SK-N-SH (cell line): ENCODE measurements at regions not wholly inside any gene's neighbourhood (a gene's known extent, or its start where the extent isn't known, plus 50 kb on each side); places are given as distances from the start of the nearest gene placed in this dataset.

ENCODE experiments used
- CTCF ChIA-PET: fragments of 300-600, 350-600 bp; formaldehyde crosslinking; extraction: SDS; loops from one replicate; lab custom pipeline; 2021; lab: Yijun Ruan, JAX
- POLR2A ChIA-PET: fragments of 350-600 bp; sonication (Branson Sonifier 250); formaldehyde crosslinking; extraction: SDS; loops from one replicate; lab custom pipeline; 2020; ENCODE audit warnings: antibody characterized with exemption, inconsistent platforms; lab: Yijun Ruan, JAX
- DNase-seq: peaks from one replicate; pipeline ENCODE4 v3.0.0; 2012
- H2AFZ ChIP-seq: fragments of 200-600 bp; sonication (generic); 2 replicates; pipeline ENCODE4 v1.8.1; 2016; ENCODE audit warnings: antibody characterized with exemption, mild to moderate bottlenecking, low read depth
- H3F3A ChIP-seq: fragments of 200-600 bp; sonication (generic); replicated peaks from 2 replicates; pipeline ENCODE3; 2016; ENCODE audit warnings: antibody characterized with exemption, mild to moderate bottlenecking; ENCODE audit not compliant: insufficient read depth
- H3K27ac ChIP-seq, 2 experiments: fragments of 200-500 bp in 1 of 2; fragments of 200-600 bp in 1 of 2; sonication (Bioruptor generic) in 1 of 2; sonication (generic), shearing (Covaris generic) in 1 of 2; 2 replicates each; pipeline versions ENCODE4 v1.5.1 to v1.6.1; 2014 to 2016; ENCODE audit warnings: low read depth in 2 of 2, inconsistent platforms in 1 of 2, low read length in 1 of 2, mild to moderate bottlenecking in 1 of 2, mixed read lengths in 1 of 2
- H3K27me3 ChIP-seq: fragments of 200-600 bp; sonication (generic), shearing (Covaris generic); 2 replicates; pipeline ENCODE4 v1.6.1; 2016; ENCODE audit warnings: mixed run types; ENCODE audit not compliant: insufficient read depth
- H3K36me3 ChIP-seq, 2 experiments: fragments of 200-500 bp in 1 of 2; fragments of 200-600 bp in 1 of 2; sonication (Bioruptor generic) in 1 of 2; sonication (generic) in 1 of 2; replicated peaks in 1 of 2; 2 replicates each; pipeline versions ENCODE3 to v1.5.1; 2014 to 2016; ENCODE audit warnings: low read length in 1 of 2, mild to moderate bottlenecking in 1 of 2; ENCODE audit not compliant: insufficient read depth in 2 of 2, control insufficient read depth in 1 of 2
- H3K4me1 ChIP-seq, 2 experiments: fragments of 200-500 bp in 1 of 2; fragments of 200-600 bp in 1 of 2; sonication (Bioruptor generic) in 1 of 2; sonication (generic), shearing (Covaris generic) in 1 of 2; 2 replicates each; pipeline versions ENCODE4 v1.5.1 to v1.6.1; 2014 to 2016; ENCODE audit warnings: low read depth in 1 of 2, low read length in 1 of 2, mixed run types in 1 of 2; ENCODE audit not compliant: insufficient read depth in 2 of 2, control insufficient read depth in 1 of 2
- H3K4me2 ChIP-seq: fragments of 200-600 bp; sonication (generic), shearing (Covaris generic); 2 replicates; pipeline ENCODE4 v1.6.1; 2017; ENCODE audit warnings: mixed run types
- H3K4me3 ChIP-seq, 2 experiments: fragments of 200-500 bp in 1 of 2; fragments of 200-600 bp in 1 of 2; sonication (Bioruptor generic) in 1 of 2; sonication (generic), shearing (Covaris generic) in 1 of 2; 2 replicates each; pipeline versions ENCODE4 v1.5.1 to v1.8.1; 2014 to 2016; ENCODE audit warnings: low read depth in 2 of 2, inconsistent platforms in 1 of 2, low read length in 1 of 2, mild to moderate bottlenecking in 1 of 2, mixed read lengths in 1 of 2, moderate library complexity in 1 of 2
- H3K79me2 ChIP-seq: fragments of 200-600 bp; sonication (generic); 2 replicates; pipeline ENCODE4 v1.8.1; 2017; ENCODE audit warnings: mild to moderate bottlenecking; ENCODE audit not compliant: insufficient read depth
- H3K9ac ChIP-seq: fragments of 200-600 bp; sonication (generic); 2 replicates; pipeline ENCODE4 v1.6.1; 2017; ENCODE audit warnings: mixed run types
- H3K9me2 ChIP-seq: fragments of 200-600 bp; sonication (generic); 2 replicates; pipeline ENCODE4 v1.6.1; 2017; ENCODE audit warnings: mixed run types
- H3K9me3 ChIP-seq: fragments of 200-600 bp; sonication (generic); 2 replicates; pipeline ENCODE4 v1.6.1; 2017; ENCODE audit warnings: mixed run types, mild to moderate bottlenecking, moderate library complexity
- H4K20me1 ChIP-seq: fragments of 200-600 bp; sonication (generic); 2 replicates; pipeline ENCODE4 v1.6.1; 2017; ENCODE audit warnings: mild to moderate bottlenecking, mixed run types; ENCODE audit not compliant: insufficient read depth
- ELF1 ChIP-seq: IDR thresholded peaks from 2 replicates; pipeline ENCODE4 v1.4.0; 2012
- EP300 ChIP-seq, 2 experiments: IDR thresholded peaks; 2 replicates each; pipeline versions ENCODE4 v1.4.0 to v1.6.1; 2012; ENCODE audit warnings: borderline replicate concordance in 1 of 2, low read depth in 1 of 2, low read length in 1 of 2
- EZH2phosphoT487 ChIP-seq: fragments of 200-600 bp; sonication (generic); IDR thresholded peaks from 2 replicates; pipeline ENCODE4 v1.6.1; 2017; ENCODE audit warnings: low read depth, mixed run types, mild to moderate bottlenecking, antibody characterized with exemption, moderate library complexity, borderline replicate concordance
- GATA2 ChIP-seq: sonication (generic); formaldehyde crosslinking; IDR thresholded peaks from 2 replicates; pipeline ENCODE4 v1.5.0; 2020; ENCODE audit warnings: mild to moderate bottlenecking, missing genetic modification reagents
- MXI1 ChIP-seq: IDR thresholded peaks from 2 replicates; pipeline ENCODE4 v1.6.1; 2012; ENCODE audit warnings: mild to moderate bottlenecking, low read depth, low read length, improper control_type of control experiment
- NFIC ChIP-seq: IDR thresholded peaks from 2 replicates; pipeline ENCODE4 v1.4.0; 2012; ENCODE audit warnings: borderline replicate concordance
- NRF1 ChIP-seq: IDR thresholded peaks from 2 replicates; pipeline ENCODE4 v1.6.1; 2012; ENCODE audit warnings: low read depth, mild to moderate bottlenecking, low read length
- POLR2AphosphoS5 ChIP-seq: IDR thresholded peaks from 2 replicates; pipeline ENCODE4 v1.6.1; 2012; ENCODE audit warnings: low read depth, low read length
- RAD21 ChIP-seq: IDR thresholded peaks from 2 replicates; pipeline ENCODE4 v1.6.1; 2012; ENCODE audit warnings: mild to moderate bottlenecking, low read length
- RFX5 ChIP-seq: IDR thresholded peaks from 2 replicates; pipeline ENCODE4 v1.6.1; 2012; ENCODE audit warnings: mild to moderate bottlenecking, improper control_type of control experiment, low read length
- RXRA ChIP-seq: IDR thresholded peaks from 2 replicates; pipeline ENCODE4 v1.4.0; 2012; ENCODE audit warnings: low read depth, mild to moderate bottlenecking, borderline replicate concordance
- TAF1 ChIP-seq: IDR thresholded peaks from 2 replicates; pipeline ENCODE4 v1.6.1; 2012; ENCODE audit warnings: low read depth, mild to moderate bottlenecking, low read length, moderate library complexity, borderline replicate concordance
- TEAD4 ChIP-seq: IDR thresholded peaks from 2 replicates; pipeline ENCODE4 v1.4.0; 2012; ENCODE audit warnings: mild to moderate bottlenecking, borderline replicate concordance; ENCODE audit not compliant: insufficient read depth
- WGBS: methylation state at CpG from one replicate; pipeline ENCODE4 v1.1.6; 2017; ENCODE audit warnings: low lambda C conversion rate; 5-methylcytosine and 5-hydroxymethylcytosine counted together
- TF ChIP-seq, protein P1 (sequence below): fragments of 150-350 bp; IDR thresholded peaks from 2 replicates; pipeline ENCODE4 v1.6.1; 2017; ENCODE audit warnings: antibody characterized with exemption, low read length, low read depth, borderline replicate concordance

DNA sequence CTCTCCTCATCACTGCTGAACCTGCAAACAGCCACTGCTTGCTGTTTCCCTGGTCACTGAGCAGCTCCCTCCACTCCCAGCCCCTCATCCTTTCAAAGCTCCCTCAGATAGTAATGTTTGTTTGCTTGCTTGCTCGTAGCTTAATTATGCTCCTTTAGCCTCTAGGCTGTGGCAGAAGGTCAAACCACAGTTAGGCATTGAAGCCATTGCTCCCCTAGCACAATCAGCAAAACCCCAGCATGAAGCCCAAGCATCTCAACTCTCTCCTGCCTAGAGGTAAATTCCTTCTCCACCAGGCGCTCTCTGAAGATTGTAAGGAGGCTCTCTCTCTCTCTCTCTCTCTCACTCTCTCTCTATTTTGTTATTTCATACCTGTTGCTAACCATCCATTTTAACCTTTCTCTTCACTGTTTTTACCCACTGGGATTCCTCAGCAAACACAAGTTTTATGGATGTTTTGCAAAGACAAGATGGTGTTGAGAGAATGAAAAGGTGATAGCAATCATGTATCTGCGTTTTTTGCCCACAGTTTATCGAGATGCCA is 135.9 kb upstream of the HNRNPA3 start:
- no peak overlapping the region for H3K9ac ChIP-seq
- no peaks in the 10 kb centered on the region for H3K9me2 ChIP-seq
- no peak overlapping the region for H3K4me3 ChIP-seq
- no peaks in the 10 kb centered on the region for H3K79me2 ChIP-seq
- no peaks in the 10 kb centered on the region for H3K9me3 ChIP-seq
- no peak overlapping the region for H3K27ac ChIP-seq
- no peaks in the 10 kb centered on the region for H3K36me3 ChIP-seq
- no peaks in the 10 kb centered on the region for H3K27me3 ChIP-seq
- H3K4me2 ChIP-seq, result no peak overlapping the region
- no peak overlapping the region for H2AFZ ChIP-seq
- H4K20me1 ChIP-seq, result no peaks in the 10 kb centered on the region
- no peaks in the 10 kb centered on the region for H3F3A ChIP-seq
- H3K4me1 ChIP-seq, result no peaks in the 10 kb centered on the region; a peak in 2 of 4 replicates
- no peak for DNase-seq
- CTCF ChIA-PET, result no interaction called here
- TF ChIP-seq ELF1 (no peak), NFIC (no peak), POLR2AphosphoS5 (no peak), MXI1 (no peak)
- TF ChIP-seq, all 33 proteins: peak for 0
- WGBS, result 29% methylated on average over 4 of the region's 4 CpGs
- POLR2A ChIA-PET, result no interaction called here

DNA sequence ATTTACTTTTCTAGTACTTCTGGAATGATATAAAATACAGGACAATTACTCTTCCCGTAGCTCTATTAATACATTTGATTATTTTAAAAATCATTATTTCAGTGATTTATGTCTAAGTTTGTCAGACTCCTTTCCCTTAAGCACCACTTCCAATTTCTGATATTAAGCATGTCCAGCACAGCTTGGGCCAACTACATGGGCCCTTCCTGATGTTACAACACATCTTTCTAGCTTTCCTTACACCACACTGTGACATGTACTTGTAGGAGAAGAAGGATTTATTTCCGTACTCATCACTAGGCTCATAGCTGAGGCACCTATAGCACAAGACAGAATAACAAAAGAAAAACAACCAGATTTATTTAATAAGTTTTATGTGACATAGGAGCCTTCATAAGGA is 134.8 kb upstream of the HNRNPA3 start:
- no peaks in the 10 kb centered on the region for H3K27me3 ChIP-seq
- H3K4me3 ChIP-seq, result no peak overlapping the region
- H3F3A ChIP-seq, result no peaks in the 10 kb centered on the region
- no peak overlapping the region for H2AFZ ChIP-seq
- no peaks in the 10 kb centered on the region for H3K79me2 ChIP-seq
- no peak overlapping the region for H3K4me2 ChIP-seq
- no peaks in the 10 kb centered on the region for H3K9me3 ChIP-seq
- H3K27ac ChIP-seq, result no peak overlapping the region
- ChIA-PET CTCF (interaction anchor here (1.7 kb wide), 1 partner anchor 21 kb away, joined by 5 read pairs; no protein-coding TSS in a partner anchor), POLR2A (no interaction called here)
- DNase-seq, result no peak
- H3K4me1 ChIP-seq, result no peaks in the 10 kb centered on the region; a peak in 2 of 4 replicates
- no peak overlapping the region for H3K9ac ChIP-seq
- TF ChIP-seq RFX5 (no peak), GATA2 (CRISPR knock-in tag) (no peak), TEAD4 (no peak), EP300 (IDR thresholded peaks at IDR 0.05; ENCODE audit: borderline replicate concordance in 1 of 2, low read depth in 1 of 2, low read length in 1 of 2) (no peak), RXRA (no peak), NRF1 (no peak), EZH2phosphoT487 (no peak), POLR2AphosphoS5 (no peak), TAF1 (no peak), RAD21 (no peak)
- TF ChIP-seq, protein P1, sequence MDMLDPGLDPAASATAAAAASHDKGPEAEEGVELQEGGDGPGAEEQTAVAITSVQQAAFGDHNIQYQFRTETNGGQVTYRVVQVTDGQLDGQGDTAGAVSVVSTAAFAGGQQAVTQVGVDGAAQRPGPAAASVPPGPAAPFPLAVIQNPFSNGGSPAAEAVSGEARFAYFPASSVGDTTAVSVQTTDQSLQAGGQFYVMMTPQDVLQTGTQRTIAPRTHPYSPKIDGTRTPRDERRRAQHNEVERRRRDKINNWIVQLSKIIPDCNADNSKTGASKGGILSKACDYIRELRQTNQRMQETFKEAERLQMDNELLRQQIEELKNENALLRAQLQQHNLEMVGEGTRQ, result no peak
- no peaks in the 10 kb centered on the region for H3K9me2 ChIP-seq
- no peaks in the 10 kb centered on the region for H4K20me1 ChIP-seq
- H3K36me3 ChIP-seq, result no peaks in the 10 kb centered on the region
- WGBS, result 40% methylated on average over 2 of the region's 2 CpGs
